Thyroid gland (tissue), 4 donors: ENCODE measurements at regions not wholly inside any gene's neighbourhood (a gene's known extent, or its start where the extent isn't known, plus 50 kb on each side); places are given as distances from the start of the nearest gene placed in this dataset.

Source experiments
- CTCF ChIP-seq, 6 experiments: fragments of 200-600 bp in 3 of 6; fragments of 450-650 bp in 3 of 6; sonication (generic) in 3 of 6; IDR thresholded peaks; one replicate each; pipeline ENCODE4 v1.5.1; 2016 to 2019; ENCODE audit warnings: antibody characterized with exemption in 6 of 6, mild to moderate bottlenecking in 2 of 6, inconsistent platforms in 1 of 6, moderate library complexity in 1 of 6
- POLR2A ChIP-seq, 2 donors: fragments of 450-650 bp; IDR thresholded peaks; one replicate each; pipeline ENCODE4 v1.6.1; 2017; ENCODE audit warnings: antibody characterized with exemption in 2 of 2, mild to moderate bottlenecking in 2 of 2, moderate library complexity in 1 of 2

- no peak for TF ChIP-seq CTCF (IDR thresholded peaks at IDR 0.05)
- no peak for TF ChIP-seq POLR2A (IDR thresholded peaks at IDR 0.05)
Measured at GRCh38 chr2:150232871-150233270, 254.6 kb downstream of the RND3 start.
